Mesenchymal stem cell (in vitro differentiated cells and primary cell): ENCODE measurements at regions not wholly inside any gene's neighbourhood (a gene's known extent, or its start where the extent isn't known, plus 50 kb on each side); places are given as distances from the start of the nearest gene placed in this dataset.
A peak's percentile ranks its signal among the peaks of the same experiment; 100 is the strongest.

Experiments used
- DNase-seq: peaks from one replicate; pipeline ENCODE4 v3.0.0-alpha.2; 2013
- H2AFZ ChIP-seq: one replicate; pipeline ENCODE4 v1.6.1; 2013; ENCODE audit warnings: low read depth, mild to moderate bottlenecking, control low read depth, inconsistent platforms, low read length, moderate library complexity
- H2AK5ac ChIP-seq: 2 replicates; pipeline ENCODE4 v1.6.1; 2013; ENCODE audit warnings: low read length, moderate library complexity, mild to moderate bottlenecking, inconsistent platforms; ENCODE audit not compliant: severe bottlenecking
- H2BK120ac ChIP-seq: one replicate; pipeline ENCODE4 v1.6.1; 2013; ENCODE audit warnings: low read depth, mild to moderate bottlenecking, inconsistent platforms, low read length, moderate library complexity
- H2BK12ac ChIP-seq, 2 experiments: one replicate each; pipeline ENCODE4 v1.6.1; 2013; ENCODE audit warnings: inconsistent platforms in 2 of 2, low read length in 2 of 2, mild to moderate bottlenecking in 2 of 2, moderate library complexity in 2 of 2, control low read depth in 1 of 2
- H2BK15ac ChIP-seq: one replicate; pipeline ENCODE4 v1.6.1; 2013; ENCODE audit warnings: mild to moderate bottlenecking, low read depth, inconsistent platforms; ENCODE audit not compliant: poor library complexity, severe bottlenecking
- H2BK5ac ChIP-seq: 2 replicates; pipeline ENCODE4 v1.6.1; 2013; ENCODE audit warnings: low read depth, mild to moderate bottlenecking, low read length, control low read depth, inconsistent platforms; ENCODE audit not compliant: poor library complexity, severe bottlenecking
- H3K14ac ChIP-seq, 2 experiments: one replicate each; pipeline ENCODE4 v1.6.1; 2013; ENCODE audit warnings: inconsistent platforms in 2 of 2, low read length in 2 of 2, control low read depth in 1 of 2, mild to moderate bottlenecking in 1 of 2, moderate library complexity in 1 of 2
- H3K18ac ChIP-seq, 2 experiments: one replicate each; pipeline ENCODE4 v1.6.1; 2013; ENCODE audit warnings: inconsistent platforms in 2 of 2, low read length in 2 of 2, control low read depth in 1 of 2, low read depth in 1 of 2, mild to moderate bottlenecking in 1 of 2
- H3K23ac ChIP-seq, 2 experiments: one replicate each; pipeline ENCODE4 v1.6.1; 2013; ENCODE audit warnings: inconsistent platforms in 2 of 2, low read length in 2 of 2, mild to moderate bottlenecking in 2 of 2, moderate library complexity in 2 of 2, control low read depth in 1 of 2
- H3K27ac ChIP-seq: 2 replicates; pipeline ENCODE4 v1.5.1; 2013; ENCODE audit warnings: mild to moderate bottlenecking, moderate library complexity, low read length, control low read depth, inconsistent platforms; ENCODE audit not compliant: poor library complexity, severe bottlenecking
- H3K27me3 ChIP-seq, 2 experiments: 2 replicates each; pipeline versions ENCODE4 v1.6.1 to v1.7.0; 2013; ENCODE audit warnings: low read length in 2 of 2, mild to moderate bottlenecking in 2 of 2, moderate library complexity in 2 of 2, control low read depth in 1 of 2, inconsistent platforms in 1 of 2; ENCODE audit not compliant: control insufficient read depth in 1 of 2, insufficient read depth in 1 of 2
- H3K36me3 ChIP-seq, 2 experiments: 2 replicates each; pipeline versions ENCODE4 v1.6.1 to v1.7.0; 2013; ENCODE audit warnings: low read length in 2 of 2, control low read depth in 1 of 2, inconsistent platforms in 1 of 2, low read depth in 1 of 2, mild to moderate bottlenecking in 1 of 2; ENCODE audit not compliant: insufficient read depth in 2 of 2, control insufficient read depth in 1 of 2
- H3K4ac ChIP-seq, 2 experiments: one replicate each; pipeline ENCODE4 v1.6.1; 2013; ENCODE audit warnings: inconsistent platforms in 2 of 2, low read length in 2 of 2, mild to moderate bottlenecking in 2 of 2, moderate library complexity in 2 of 2, control low read depth in 1 of 2, low read depth in 1 of 2
- H3K4me1 ChIP-seq: 2 replicates; pipeline ENCODE4 v1.6.1; 2013; ENCODE audit warnings: low read depth, low read length, control low read depth; ENCODE audit not compliant: control insufficient read depth, insufficient read depth
- H3K4me2 ChIP-seq: 2 replicates; pipeline ENCODE4 v1.6.1; 2013; ENCODE audit warnings: low read length, mild to moderate bottlenecking, inconsistent platforms; ENCODE audit not compliant: poor library complexity, severe bottlenecking
- H3K4me3 ChIP-seq, 2 experiments: 2 replicates each; pipeline versions ENCODE4 v1.5.1 to v1.7.0; 2013; ENCODE audit warnings: low read length in 2 of 2, mild to moderate bottlenecking in 2 of 2, control low read depth in 1 of 2, low read depth in 1 of 2; ENCODE audit not compliant: insufficient read depth in 1 of 2
- H3K79me1 ChIP-seq: replicated peaks from 2 replicates; pipeline ENCODE4 v1.6.1; 2013; ENCODE audit warnings: mild to moderate bottlenecking, control low read depth, low read length, inconsistent platforms; ENCODE audit not compliant: poor library complexity, severe bottlenecking
- H3K9ac ChIP-seq: 2 replicates; pipeline ENCODE4 v1.7.0; 2013; ENCODE audit warnings: mild to moderate bottlenecking, low read length, moderate library complexity
- H3K9me3 ChIP-seq: 2 replicates; pipeline ENCODE4 v1.7.0; 2013; ENCODE audit warnings: mild to moderate bottlenecking, low read length; ENCODE audit not compliant: control insufficient read depth
- H4K8ac ChIP-seq: one replicate; pipeline ENCODE4 v1.6.1; 2013; ENCODE audit warnings: inconsistent platforms, mild to moderate bottlenecking, low read length, moderate library complexity
- H4K91ac ChIP-seq: one replicate; pipeline ENCODE4 v1.6.1; 2013; ENCODE audit warnings: mild to moderate bottlenecking, low read length, inconsistent platforms
- WGBS: methylation state at CpG from one replicate; pipeline ENCODE4 v1.1.7; 2013; ENCODE audit warnings: mixed read lengths; 5-methylcytosine and 5-hydroxymethylcytosine counted together

DNA sequence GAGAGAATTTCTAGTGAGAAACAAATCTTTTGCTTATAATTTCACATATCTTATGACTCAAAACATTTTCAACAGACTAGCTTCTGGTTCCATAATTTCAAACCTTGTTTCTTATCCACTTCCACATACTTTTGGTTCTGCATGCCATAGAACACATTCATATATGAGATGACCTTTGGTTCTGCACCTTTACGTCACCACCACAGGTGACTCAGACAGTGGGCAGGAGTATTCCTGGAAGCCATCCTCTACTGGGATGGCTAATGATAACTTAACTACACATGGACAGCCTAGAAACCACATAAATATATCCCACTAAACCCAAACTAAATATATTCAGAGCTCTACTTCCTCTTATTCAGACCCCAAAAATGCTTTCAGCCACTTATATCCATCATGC, 133.3 kb downstream of the DCK start:
- Histone ChIP-seq H2BK5ac (no peak overlapping the region), H3K23ac (no peak overlapping the region), H3K18ac (no peak overlapping the region), H3K36me3 (no peaks in the 10 kb centered on the region), H3K9me3 (no peaks in the 10 kb centered on the region), H2BK12ac (no peak overlapping the region), H3K14ac (no peak overlapping the region), H2BK120ac (no peak overlapping the region), H3K4me1 (no peaks in the 10 kb centered on the region), H4K91ac (no peak overlapping the region), H3K4me3 (no peak overlapping the region), H2BK15ac (no peak overlapping the region), H3K9ac (peak overlapping the region; percentile 39), H3K27ac (no peak overlapping the region), H3K4me2 (no peak overlapping the region), H4K8ac (no peak overlapping the region), H2AFZ (no peak overlapping the region), H3K79me1 (no peaks in the 10 kb centered on the region), H2AK5ac (no peak overlapping the region), H3K4ac (no peak overlapping the region), H3K27me3 (no peaks in the 10 kb centered on the region)
- DNase-seq = peak; percentile 73
- WGBS = 79% methylated on average over 1 of the region's 1 CpG

DNA sequence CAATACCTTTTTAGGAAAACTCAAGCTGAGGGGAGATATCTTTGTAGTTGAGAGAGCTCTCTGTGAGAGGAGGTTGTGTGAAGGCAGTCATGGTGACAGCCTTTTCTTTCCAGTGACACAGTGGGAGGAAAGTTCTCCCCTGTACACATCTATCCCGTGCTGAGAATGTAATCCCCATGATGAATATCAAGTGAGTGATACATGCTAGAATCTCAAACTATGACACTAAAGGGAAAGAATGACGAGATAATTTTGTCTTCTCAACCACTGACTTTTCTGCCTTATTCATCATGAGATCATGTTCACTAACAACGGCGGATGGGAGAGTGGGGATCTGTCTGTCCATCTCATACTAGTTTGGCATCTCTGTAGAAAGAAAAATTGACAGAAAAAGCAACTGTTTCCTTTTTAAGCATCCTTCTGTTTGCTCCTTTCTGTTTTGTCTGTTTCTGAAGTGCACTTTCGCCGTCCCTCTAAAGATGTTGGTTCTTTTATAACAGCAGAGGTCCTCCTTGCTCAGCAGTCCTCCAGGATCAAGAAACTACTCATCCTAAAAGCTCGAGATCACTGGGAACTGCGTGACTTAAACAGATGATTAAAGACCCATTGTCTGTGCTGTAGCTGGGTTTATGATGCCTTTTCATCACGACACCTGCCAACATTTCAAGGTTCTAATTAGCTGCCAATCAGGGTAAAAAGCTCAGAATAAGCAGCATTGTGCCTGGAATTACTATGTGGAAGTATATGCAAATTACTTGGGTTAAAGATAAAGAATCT, 137.6 kb downstream of the DCK start:
- Histone ChIP-seq H4K8ac (no peak overlapping the region), H4K91ac (no peak overlapping the region), H2BK120ac (no peak overlapping the region), H2AFZ (no peak overlapping the region), H2BK15ac (no peak overlapping the region), H3K23ac (no peak overlapping the region), H3K9me3 (no peaks in the 10 kb centered on the region), H3K9ac (peak overlapping the region; percentile 80), H3K4me2 (no peak overlapping the region), H3K36me3 (no peaks in the 10 kb centered on the region), H2BK12ac (no peak overlapping the region), H3K4ac (no peak overlapping the region), H3K4me1 (no peaks in the 10 kb centered on the region), H3K79me1 (no peaks in the 10 kb centered on the region), H2AK5ac (no peak overlapping the region), H3K4me3 (peak overlapping the region in 1 of 2 experiments; percentile 64), H2BK5ac (no peak overlapping the region), H3K27me3 (no peaks in the 10 kb centered on the region), H3K27ac (no peak overlapping the region), H3K14ac (no peak overlapping the region), H3K18ac (no peak overlapping the region)
- peak; percentile 50 for DNase-seq
- WGBS = 68% methylated on average over 8 of the region's 9 CpGs

DNA sequence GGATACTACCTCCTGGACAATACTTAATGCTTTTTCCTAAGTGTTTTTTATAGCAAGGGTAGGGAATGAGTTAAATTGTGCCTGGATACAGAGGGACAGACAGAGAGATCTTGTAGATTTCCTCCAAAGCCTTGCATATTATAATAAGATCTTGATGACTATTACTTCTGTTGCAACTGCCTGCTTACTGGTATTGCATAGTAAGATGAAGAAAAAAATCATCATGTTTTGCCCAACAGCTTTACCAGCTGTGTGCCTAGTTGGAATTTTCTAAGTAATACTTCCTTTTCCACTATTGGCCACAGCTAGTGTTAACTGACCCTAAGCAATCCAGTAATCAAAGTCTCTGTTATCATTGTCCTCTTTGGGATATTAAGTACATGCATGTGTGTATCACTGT, 139.0 kb downstream of the DCK start:
- Histone ChIP-seq H3K36me3 (no peaks in the 10 kb centered on the region), H4K91ac (no peak overlapping the region), H3K27me3 (no peaks in the 10 kb centered on the region), H2BK12ac (no peak overlapping the region), H3K4me3 (no peak overlapping the region), H2BK5ac (no peak overlapping the region), H3K23ac (no peak overlapping the region), H3K4me2 (no peak overlapping the region), H3K9ac (peak overlapping the region; percentile 80), H3K9me3 (no peaks in the 10 kb centered on the region), H2BK120ac (no peak overlapping the region), H3K18ac (no peak overlapping the region), H3K27ac (no peak overlapping the region), H2AFZ (no peak overlapping the region), H2BK15ac (no peak overlapping the region), H3K14ac (no peak overlapping the region), H3K4me1 (no peaks in the 10 kb centered on the region), H2AK5ac (no peak overlapping the region), H4K8ac (no peak overlapping the region), H3K4ac (no peak overlapping the region), H3K79me1 (no peaks in the 10 kb centered on the region)
- DNase-seq = no peak

DNA sequence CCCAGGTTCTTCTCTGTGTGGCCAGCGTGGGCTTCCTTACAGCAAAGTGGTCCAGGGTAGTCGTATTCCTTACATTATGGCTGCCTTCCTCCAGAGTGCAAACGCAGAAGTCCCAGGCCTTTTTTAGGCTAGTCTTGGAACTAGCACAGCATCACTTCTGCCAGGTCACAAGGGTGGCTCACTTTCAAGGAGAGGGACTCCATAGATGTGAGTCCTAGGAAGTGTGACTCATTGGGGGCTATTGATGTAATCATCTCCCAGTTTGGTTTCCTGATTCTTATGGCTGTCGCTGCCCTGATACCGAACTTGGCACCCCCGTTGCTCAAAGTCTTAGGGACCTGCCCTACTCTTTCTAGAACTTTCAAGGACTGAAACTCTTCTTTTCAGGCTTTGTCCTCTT, 140.0 kb downstream of the DCK start:
- Histone ChIP-seq H3K4me1 (no peaks in the 10 kb centered on the region), H4K91ac (no peak overlapping the region)

More for the DNA sequence above, 140.0 kb downstream of the DCK start:
- Histone ChIP-seq H3K4me3 (no peak overlapping the region), H3K14ac (no peak overlapping the region), H4K8ac (no peak overlapping the region), H3K27ac (no peak overlapping the region), H3K4ac (no peak overlapping the region), H3K27me3 (no peaks in the 10 kb centered on the region), H2BK5ac (no peak overlapping the region), H3K36me3 (no peaks in the 10 kb centered on the region), H3K79me1 (no peaks in the 10 kb centered on the region), H3K23ac (no peak overlapping the region), H2BK120ac (no peak overlapping the region), H2AK5ac (no peak overlapping the region), H3K9ac (no peak overlapping the region), H3K9me3 (no peaks in the 10 kb centered on the region), H2BK15ac (no peak overlapping the region), H3K4me2 (no peak overlapping the region), H2BK12ac (no peak overlapping the region), H3K18ac (no peak overlapping the region), H2AFZ (no peak overlapping the region)
- whole genome bisulfite sequencing = 94% methylated on average over 6 of the region's 6 CpGs
- no peak for DNase-seq
